ENCODE measurements at regions not wholly inside any gene's neighbourhood (a gene's known extent, or its start where the extent isn't known, plus 50 kb on each side); places are given as distances from the start of the nearest gene placed in this dataset.
"Not testable (repeated sequence)": the region's sequence is repeated elsewhere in the genome, so short reads cannot be mapped to it uniquely, and the experiment has no call there.

DNA sequence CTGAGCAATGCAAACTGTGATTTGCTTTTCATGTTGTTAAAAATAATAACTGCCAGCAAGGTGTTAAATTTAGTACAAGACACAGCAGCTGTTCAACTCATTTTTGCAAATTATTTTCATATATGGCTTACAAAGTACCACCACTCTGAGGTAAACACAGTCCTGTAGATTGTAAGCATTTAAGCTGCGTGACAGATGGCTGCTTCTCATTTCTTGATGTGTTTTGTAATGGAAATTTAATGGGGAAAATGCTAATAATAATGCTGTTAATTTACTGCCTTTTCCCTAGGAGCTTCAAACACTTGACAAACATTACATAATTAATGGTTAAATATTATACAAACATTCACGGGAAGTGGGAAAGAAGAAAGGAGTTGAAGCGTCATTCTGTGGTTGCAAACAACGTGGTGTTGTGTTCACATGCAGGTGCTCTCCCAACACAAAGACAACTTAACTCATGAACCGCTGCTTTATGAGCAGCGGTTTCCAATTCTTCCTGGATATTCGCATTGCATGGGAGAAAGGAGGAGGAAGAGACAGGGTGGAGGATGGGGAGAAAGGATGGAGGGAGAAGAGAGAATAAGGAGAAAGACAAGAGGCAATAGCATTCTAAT lies 236.8 kb upstream of the VCX start:
- TF ChIP-seq POLR2A (IDR thresholded peaks at IDR 0.05): no peak
- TF ChIP-seq, protein P1, sequence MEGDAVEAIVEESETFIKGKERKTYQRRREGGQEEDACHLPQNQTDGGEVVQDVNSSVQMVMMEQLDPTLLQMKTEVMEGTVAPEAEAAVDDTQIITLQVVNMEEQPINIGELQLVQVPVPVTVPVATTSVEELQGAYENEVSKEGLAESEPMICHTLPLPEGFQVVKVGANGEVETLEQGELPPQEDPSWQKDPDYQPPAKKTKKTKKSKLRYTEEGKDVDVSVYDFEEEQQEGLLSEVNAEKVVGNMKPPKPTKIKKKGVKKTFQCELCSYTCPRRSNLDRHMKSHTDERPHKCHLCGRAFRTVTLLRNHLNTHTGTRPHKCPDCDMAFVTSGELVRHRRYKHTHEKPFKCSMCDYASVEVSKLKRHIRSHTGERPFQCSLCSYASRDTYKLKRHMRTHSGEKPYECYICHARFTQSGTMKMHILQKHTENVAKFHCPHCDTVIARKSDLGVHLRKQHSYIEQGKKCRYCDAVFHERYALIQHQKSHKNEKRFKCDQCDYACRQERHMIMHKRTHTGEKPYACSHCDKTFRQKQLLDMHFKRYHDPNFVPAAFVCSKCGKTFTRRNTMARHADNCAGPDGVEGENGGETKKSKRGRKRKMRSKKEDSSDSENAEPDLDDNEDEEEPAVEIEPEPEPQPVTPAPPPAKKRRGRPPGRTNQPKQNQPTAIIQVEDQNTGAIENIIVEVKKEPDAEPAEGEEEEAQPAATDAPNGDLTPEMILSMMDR (IDR thresholded peaks at IDR 0.05): no peak
- no peaks in the 10 kb centered on the region for H3K27me3 ChIP-seq
- intact Hi-C loops (cut with DNase I): no loop called here
- H3K4me1 ChIP-seq: no peaks in the 10 kb centered on the region
- no peaks in the 10 kb centered on the region for H3K9me3 ChIP-seq
- H3K36me3 ChIP-seq: no peaks in the 10 kb centered on the region
- 71 to 74% methylated on average over 7 of the region's 7 CpGs for WGBS, 2 donors
- no peak for DNase-seq
- H3K27ac ChIP-seq: no peak overlapping the region
- no peak overlapping the region for H3K4me3 ChIP-seq (replicated peaks in 1 of 3)

GRCh38 chrX:7603387-7603786 lies 239.6 kb upstream of the VCX start:
- H3K27me3 ChIP-seq: no peaks in the 10 kb centered on the region
- DNase-seq: no peak

GRCh38 chrX:7596822-7597221 lies 246.1 kb upstream of the VCX start:
- Histone ChIP-seq H3K36me3 (no peaks in the 10 kb centered on the region), H3K4me1 (no peaks in the 10 kb centered on the region), H3K27ac (no peak overlapping the region), H3K9me3 (no peaks in the 10 kb centered on the region), H3K4me3 (replicated peaks in 1 of 3) (no peak overlapping the region), H3K27me3 (no peaks in the 10 kb centered on the region)
- WGBS, 2 donors: 46 to 88% methylated on average over 2 of the region's 2 CpGs
- intact Hi-C loops (cut with DNase I): no loop called here
- TF ChIP-seq POLR2A (IDR thresholded peaks at IDR 0.05): no peak
- TF ChIP-seq, protein P1 (IDR thresholded peaks at IDR 0.05): no peak
- DNase-seq: no peak

More at GRCh38 chrX:7603387-7603786, 239.6 kb upstream of the VCX start:
- no peaks in the 10 kb centered on the region for H3K9me3 ChIP-seq
- no peak overlapping the region for H3K27ac ChIP-seq
- H3K4me1 ChIP-seq: no peaks in the 10 kb centered on the region
- H3K36me3 ChIP-seq: no peaks in the 10 kb centered on the region
- intact Hi-C loops (cut with DNase I): no loop called here
- WGBS, 2 donors: 55 to 66% methylated on average over 2 of the region's 2 CpGs
- H3K4me3 ChIP-seq (replicated peaks in 1 of 3): no peak overlapping the region
- TF ChIP-seq, protein P1 (IDR thresholded peaks at IDR 0.05): no peak
- TF ChIP-seq POLR2A (IDR thresholded peaks at IDR 0.05): no peak

DNA sequence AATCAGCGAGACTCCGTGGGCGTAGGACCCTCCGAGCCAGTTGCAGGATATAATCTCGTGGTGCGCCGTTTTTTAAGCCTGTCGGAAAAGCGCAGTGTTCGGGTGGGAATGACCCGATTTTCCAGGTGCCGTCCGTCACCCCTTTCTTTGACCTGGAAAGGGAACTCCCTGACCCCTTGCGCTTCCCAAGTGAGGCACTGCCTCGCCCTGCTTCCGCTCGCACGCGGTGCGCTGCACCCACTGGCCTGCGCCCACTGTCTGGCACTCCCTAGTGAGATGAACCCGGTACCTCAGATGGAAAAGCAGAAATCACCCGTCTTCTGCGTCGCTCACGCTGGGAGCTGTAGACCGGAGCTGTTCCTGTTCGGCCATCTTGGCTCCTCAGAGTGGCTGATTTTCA lies 249.6 kb upstream of the VCX start:
- H3K36me3 ChIP-seq; H3K9me3 ChIP-seq; H3K4me1 ChIP-seq; intact Hi-C loops (cut with DNase I); DNase-seq; H3K27me3 ChIP-seq; H3K27ac ChIP-seq; H3K4me3 ChIP-seq (replicated peaks in 1 of 3): not testable (repeated sequence)
- WGBS, 2 donors: 89 to 92% methylated on average over 22 to 26 of the region's 28 CpGs

DNA sequence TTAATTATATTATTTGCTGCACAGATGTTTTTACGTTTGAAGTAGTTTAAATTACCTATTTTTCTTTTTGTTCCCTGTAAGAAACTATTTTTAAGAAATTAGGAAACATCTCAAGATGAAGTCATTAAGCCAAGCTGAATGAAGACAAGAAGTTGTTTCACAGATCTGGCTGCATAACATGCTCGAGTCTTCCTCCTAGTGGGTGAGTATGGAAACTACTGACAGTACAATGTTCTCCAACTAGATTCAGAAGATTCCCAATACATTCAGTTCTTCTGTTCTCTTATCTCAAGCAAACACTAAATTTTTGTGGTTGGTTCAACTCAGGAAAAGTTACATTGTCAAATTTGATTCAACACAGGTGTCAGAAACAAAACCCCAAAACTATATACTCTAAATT lies 256.8 kb upstream of the VCX start:
- TF ChIP-seq, protein P1 (IDR thresholded peaks at IDR 0.05): peak in 3 of 6 experiments; percentile 25 to 40 (median 27)
- no peak for TF ChIP-seq POLR2A (IDR thresholded peaks at IDR 0.05)
- Histone ChIP-seq H3K36me3 (no peaks in the 10 kb centered on the region), H3K4me1 (no peaks in the 10 kb centered on the region), H3K27me3 (no peaks in the 10 kb centered on the region), H3K4me3 (replicated peaks in 1 of 3) (no peak overlapping the region), H3K9me3 (no peaks in the 10 kb centered on the region), H3K27ac (no peak overlapping the region)
- intact Hi-C loops (cut with DNase I): no loop called here
- WGBS, 2 donors: 0 to 6% methylated on average over 2 of the region's 2 CpGs
- DNase-seq: no peak
